CD4-positive, alpha-beta T cell treated with Interleukin-12 subunit alpha and Interleukin-12 subunit beta, for 1 hour (primary cell): ENCODE measurements at regions not wholly inside any gene's neighbourhood (a gene's known extent, or its start where the extent isn't known, plus 50 kb on each side); places are given as distances from the start of the nearest gene placed in this dataset.

Source experiments
- DNase-seq: peaks from one replicate; pipeline ENCODE4 v3.0.0-alpha.2; 2020

DNA sequence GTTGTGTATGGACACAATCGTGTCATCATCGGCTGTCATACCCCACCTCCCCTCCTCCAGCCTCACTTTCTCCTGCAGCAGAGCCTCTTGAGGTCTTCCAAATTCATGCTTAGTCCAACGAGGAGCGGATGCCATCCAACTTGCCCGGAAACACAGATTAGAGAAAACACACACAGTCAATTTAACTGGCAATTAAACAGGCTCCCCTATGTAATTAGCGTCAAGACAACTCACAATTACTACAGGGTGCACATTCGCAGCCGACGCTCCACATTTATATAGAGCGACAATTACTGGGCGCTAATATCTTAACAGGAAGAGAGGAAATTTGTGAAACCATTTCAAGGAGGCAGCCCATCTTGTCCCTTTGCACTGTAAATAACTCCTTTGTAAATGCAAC, 86.0 kb upstream of the ZNF618 start:
- no peak for DNase-seq

DNA sequence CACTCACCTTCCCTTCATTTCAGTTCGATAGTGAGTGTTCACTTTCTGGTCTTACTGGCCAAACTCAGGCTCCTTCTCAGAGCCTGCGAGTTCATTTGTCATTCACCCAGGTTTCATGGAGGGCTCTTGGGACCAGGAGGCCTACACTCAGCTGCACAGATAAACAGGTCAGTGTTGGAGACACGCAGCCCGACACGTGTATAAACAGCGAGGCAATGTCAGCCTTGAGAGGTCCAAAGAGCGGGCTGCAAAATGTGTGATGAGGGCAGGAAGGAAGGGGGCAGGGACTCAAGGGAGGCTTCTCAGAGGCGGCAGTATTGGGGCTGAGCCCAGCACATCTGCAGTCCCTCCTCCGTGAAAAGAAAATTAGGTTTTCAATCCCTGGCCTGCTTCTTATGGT, 82.6 kb upstream of the ZNF618 start:
- no peak for DNase-seq

DNA sequence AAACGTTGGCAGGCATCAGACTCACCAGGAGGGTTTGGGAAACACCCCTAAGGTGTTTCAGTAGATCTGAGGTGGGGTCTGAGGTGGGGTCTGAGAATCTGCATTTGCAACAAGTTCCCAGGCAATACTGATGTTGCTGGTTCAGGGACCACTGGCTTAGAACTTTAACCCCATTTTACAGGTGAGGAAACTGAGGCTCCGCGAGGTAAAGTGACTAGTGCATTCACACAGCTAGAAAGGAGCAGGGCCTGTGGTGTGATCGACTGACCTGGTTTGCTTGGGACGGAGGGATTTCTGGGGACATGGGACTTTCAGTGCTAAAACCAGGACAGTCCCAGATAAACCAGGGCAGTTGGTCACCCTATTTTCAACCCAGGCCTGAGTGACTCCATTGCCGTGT, 81.4 kb upstream of the ZNF618 start:
- DNase-seq = no peak

DNA sequence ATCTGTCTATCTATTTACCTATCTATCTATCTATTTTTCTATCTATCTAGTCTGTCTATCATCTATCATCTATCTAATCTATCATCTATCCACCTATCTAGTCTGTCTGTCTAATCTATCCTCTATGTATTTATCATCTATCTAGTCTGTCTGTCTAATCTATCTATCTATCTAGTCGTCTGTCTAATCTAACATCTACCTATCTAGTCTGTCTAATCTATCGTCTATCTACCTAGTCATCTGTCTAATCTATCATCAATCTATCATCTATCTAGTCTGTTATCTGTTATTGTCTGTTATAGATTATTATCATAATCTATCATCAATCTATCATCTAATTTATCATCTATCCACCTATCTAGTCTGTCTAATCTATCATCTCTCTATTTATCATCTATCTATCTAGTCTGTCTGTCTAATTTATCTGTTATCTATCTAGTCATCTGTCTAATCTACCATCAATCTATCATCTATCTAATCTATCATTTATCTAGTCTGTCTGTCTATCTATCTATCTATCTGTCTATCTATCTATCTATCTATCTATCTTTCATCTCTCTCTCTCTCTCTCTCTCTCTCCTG, 80.2 kb upstream of the ZNF618 start:
- DNase-seq = no peak

DNA sequence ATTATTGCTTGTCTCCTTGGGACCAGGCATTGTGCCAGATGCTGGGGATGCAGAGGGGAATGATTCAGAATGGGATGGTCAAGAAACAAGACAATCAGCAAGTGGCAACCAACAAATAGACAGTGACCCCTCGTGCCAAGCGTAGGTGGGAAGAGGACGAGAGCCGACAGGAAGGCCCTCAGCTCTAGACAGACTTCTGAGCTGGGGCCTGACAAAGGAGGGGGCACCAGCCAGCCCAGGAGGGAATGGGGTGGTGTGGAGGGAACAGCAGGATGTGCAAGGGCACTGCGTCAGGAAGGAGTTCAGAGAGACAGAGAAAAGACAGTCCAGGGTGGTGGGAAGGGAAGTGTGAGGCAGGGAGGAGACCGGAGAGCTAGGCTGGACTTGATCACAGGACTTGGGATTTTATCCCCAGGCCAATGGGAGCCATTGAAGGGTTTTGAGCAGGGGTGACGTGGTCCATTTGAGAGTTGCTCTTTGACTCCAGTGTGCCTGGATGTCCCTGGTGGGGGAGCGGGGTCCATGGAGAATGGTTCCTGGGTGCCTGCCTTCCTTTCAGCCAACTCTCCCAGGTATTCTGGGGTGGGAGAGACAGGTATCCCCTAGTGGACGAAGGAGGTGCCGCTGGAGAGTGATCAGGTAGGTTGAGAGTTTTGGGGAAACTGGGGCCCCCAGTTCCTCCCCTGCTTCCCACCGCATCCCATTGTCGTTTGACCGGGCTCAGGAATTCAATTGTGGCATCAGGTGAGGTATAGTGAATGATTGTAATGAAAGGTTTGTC, 79.3 kb upstream of the ZNF618 start:
- DNase-seq = no peak

DNA sequence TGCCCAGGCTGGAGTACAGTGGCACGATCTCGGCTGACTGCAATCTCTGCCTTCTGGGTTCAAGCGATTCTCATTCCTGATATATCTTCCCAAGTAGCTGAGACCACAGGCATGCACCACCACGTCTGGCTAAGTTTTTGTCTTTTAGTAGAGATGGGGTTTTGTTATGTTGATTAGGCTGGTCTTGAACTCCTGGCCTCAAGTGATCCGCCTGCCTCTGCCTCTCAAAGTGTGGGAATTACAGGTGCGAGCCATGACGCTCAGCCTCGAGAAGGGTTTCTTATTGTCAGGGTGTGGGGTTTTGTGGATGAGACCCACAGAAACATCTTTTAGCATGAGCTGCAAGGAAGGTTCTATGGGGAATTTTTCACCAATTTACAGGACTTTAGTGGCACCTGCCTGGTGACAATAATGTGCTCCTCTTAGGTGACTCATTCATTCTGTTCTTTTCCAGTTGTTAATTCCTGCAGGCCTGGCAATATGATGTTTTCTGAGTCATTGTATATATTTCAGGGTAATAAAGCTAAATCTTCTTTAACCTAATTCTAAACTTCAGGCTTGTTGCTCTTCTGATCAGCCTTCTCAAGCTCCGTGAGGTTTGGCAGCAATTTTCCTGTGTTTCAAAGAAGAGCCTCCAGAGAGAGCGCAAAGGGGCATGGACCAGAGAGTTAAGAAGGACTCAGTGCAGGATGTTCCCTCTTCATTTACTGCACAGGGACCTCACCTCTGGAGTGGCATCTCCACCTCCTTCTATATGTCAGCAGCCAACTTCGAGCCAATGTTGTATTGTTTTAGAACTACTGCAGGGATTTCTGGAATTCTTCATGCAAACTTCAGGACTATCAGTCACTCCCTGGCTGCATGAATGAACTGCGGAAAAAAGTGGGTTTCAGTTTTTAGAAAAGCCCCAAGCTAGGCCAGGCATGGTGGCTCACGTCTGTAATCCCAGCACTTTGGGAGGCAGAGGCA, 77.8 kb upstream of the ZNF618 start:
- DNase-seq = no peak

DNA sequence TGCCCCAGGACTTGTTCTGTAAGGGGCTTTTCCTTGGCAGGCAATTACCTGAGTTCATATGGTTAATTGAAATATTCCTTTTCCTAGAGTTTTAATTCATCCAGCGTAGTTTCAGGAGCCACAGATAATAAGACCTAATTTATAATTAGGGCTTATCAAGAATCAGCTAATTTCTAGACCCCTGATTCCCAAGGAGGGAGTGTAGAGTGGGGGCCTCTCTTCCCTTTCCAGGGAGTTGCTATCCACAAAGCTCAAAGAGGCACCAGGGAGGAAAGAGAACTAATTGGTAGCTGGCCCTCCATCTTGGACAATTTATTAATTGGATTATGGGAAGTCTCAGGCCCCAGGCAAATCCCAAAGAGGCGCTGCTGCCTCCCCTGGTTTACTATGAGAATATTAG, 75.8 kb upstream of the ZNF618 start:
- DNase-seq = no peak

DNA sequence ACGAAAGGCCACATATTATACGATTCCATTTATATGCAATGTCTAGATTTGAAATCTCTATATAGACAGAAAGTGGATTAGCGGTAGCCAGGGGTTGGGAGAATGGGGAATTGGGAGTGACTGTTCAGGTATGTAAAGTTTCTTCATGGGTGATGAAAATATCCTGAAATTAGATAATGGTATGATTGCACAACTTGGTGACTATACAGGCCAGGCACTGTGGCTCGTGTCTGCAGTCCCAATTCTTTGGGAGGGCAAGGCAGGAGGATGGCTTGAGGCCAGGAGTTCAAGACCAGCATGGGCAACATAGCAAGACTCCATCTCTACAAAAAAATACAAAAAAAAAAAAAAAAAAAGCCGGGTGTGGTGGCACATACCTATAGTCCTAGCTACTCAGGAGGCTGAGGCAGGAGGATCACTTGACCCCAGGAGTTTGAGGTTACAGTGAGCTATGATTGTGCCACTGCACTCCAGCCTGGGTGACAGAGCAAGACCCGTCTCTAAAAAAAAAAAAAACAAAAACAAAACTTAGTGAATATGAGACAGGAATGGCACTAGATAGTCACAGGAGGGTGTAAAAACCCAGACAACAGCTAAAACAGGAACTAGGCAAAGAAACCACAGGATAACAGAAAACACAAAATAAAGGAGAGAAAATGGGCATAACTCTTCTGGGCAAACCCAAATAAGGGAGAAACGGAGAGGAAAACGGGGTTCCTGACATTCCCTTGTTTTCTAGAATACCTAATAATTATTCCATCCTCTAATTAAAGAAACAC, 72.1 kb upstream of the ZNF618 start:
- DNase-seq = no peak

DNA sequence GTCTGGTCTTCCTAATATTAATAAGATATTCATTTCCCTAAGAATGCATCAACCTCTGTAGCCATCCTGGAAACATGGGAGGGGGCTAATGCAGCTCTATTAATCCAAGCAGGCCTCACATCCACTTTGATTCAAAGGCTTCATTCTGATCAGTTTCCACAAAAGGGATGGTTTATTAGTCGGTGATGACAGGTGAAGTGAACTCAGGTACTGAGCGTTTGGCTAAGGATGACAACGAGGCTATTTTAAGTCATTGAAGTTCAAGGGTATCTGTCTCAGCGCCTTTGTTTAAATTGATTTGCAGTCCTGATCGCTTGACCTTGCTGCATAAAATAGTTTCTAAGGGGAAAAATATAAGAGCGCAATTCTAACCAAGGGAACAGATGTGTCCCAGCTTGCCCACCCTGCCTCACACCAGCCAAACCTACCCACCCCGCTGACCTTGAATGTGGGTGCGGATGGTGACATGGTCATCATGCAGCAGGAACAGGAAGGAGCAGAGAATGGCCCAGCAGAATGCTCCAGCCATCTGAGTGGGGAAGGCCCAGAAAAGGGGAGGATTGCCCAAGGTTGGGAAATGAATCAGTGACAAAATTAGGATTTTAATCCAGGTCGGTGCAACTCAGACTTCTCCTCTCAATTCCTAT, 70.5 kb upstream of the ZNF618 start:
- no peak for DNase-seq

DNA sequence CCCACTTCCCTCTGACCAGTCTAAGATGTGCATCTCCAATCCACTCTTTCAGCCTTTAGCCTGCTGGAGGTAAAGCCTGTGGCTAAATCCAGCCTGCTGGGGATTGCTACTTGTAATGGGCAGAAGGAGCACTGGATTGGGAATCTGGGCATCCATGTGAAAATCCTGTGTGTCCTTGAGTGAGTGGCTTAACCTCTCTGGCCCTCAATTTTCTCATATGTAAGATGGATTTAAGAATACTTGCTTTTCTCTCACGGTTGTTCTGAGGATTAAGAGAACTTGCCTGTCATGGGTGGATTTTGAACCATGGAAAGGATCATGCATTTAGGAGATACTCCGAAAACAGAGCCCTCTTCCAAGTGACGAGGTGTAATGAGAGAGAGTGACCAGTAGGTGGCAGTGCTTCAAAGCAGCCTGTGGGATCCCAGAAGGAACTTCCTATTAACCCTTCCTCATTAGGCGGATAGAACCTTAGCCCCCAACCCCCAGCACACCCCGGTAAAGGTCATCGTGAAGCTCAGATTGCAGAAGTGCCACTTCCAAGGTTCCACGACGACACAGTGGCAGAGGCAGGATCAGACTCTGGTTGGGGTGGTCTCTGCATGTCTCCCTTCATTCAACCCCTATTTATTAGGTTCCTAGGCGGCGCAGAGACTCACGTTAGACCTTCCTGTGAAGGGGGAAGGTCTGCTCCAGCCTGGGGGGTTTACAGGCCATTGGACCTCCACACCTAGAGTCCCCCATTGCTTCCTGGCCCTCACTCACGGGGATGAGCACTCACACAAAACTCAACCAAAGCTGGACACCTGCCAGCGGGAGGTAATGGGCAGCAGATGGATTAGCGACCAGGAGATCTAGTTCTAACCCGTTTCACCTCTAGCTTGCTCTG, 68.7 kb upstream of the ZNF618 start:
- DNase-seq = peak; percentile 39

DNA sequence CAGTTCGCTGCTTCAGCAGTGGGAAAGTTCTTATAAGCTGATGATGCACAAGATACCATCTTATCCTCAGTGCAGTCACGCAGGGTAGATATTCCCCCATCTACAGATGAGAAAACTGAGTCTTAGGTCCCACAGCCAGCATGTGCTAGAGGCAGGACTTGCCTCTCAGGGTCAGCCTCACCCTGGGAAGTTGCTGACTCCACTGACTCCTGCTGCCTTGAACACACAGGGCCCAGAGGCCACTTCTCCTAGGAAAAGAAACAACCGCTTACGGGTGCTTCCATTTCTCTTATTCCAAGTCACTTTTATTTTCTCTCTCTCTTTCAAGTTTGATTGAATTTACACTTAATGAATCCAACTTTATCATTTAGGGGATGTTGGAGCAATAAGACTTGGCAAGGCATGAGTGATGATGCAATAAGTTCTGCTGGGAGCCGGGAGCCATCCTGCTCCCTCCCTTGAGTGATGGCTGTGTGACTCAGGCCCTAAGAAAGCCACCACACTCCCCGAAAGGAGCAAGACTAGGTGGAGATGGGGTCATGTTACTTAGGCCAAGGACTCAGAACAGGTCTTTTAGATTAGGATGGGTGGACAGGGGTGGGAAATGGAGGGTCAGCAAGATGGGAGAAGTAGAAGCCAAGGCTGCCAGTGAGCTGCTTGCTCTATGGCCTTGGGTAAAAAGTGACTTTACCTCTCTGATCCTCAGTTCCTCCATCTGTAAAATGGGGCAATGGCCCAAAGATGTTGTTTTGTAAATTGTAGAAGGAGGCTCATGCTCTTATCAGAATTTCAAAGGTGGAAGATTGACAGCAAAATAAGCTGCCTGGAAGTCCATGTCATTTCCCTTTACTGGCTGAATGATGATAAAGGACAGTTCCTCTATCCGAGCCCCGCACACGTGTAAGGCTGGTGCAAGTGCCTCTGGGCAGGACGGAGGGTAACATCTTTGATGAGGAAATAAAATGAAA, 67.4 kb upstream of the ZNF618 start:
- no peak for DNase-seq

DNA sequence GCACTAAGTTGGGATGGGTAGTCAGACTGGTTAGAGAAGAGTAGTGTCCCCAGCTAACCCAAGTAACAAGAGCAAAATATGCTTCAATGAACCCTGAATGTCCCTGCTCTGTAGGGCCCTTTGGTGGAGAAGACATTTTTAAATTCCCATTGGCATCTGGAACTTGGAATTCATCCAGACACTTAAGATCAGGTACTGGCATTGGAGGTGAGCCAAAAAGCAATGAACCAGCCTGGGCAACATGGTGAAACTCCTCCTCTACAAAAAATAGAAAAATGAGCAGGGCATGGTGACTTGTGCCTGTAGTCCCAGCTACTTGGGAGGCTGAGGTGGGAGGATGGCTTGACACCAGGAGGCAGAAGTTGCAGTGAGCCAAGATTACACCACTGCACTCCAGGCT, 58.9 kb upstream of the ZNF618 start:
- no peak for DNase-seq

DNA sequence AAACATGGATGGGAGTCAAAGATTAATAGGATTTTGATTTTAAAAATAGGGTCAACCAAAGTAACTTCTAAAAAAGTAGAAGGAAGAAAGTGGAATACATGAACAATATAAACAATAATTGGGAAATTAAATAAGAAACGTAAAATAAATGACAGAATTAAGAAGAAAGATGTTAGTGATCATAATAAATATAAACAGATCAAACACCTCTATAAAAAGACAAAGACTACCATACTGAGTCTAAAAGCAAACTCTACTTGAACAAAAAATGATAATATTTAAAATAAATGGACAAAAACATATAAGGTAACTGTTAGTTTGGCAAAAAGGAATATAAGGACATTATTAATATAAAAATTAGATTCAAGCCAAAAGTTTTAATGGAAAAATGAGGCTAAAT, 57.7 kb upstream of the ZNF618 start:
- DNase-seq = no peak

DNA sequence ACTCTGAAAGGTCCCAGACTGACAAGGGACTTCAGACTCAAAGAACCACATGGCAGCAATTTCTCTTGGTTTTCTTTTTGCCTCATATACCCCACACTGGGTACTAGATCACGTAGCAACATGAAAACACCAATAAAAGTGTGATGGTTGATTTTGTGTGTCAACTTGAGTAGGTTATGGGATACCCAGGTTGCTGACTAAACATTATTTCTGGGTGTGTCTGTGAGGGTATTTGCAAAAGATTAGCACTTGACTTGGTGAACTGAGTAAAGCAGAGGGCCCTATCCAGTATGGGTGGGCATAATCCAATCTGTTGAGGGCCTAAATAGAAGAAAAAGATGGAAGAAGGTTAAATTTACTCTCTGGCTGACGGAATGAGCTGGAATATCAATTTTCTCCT, 53.8 kb upstream of the ZNF618 start:
- DNase-seq = no peak

DNA sequence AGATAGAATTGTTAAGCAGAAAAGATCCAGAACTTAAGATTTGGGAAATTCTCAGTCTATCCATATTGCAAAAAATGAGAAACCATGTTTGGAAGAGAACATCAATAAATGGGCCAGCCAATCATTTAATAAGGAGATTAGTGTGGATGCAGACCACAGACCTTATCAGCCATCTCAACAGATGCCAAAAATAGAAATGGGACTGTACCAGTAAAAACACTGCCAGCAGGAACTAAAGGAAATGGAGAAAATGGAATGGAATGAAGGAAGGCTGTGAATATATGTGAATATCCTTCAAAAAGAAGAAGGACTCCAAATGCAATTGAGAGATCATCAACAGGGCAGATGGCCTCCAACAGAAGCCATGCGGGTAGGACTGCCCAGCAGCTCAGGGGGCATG, 52.7 kb upstream of the ZNF618 start:
- no peak for DNase-seq
